ENCODE measurements at regions not wholly inside any gene's neighbourhood (a gene's known extent, or its start where the extent isn't known, plus 50 kb on each side); places are given as distances from the start of the nearest gene placed in this dataset.

DNA sequence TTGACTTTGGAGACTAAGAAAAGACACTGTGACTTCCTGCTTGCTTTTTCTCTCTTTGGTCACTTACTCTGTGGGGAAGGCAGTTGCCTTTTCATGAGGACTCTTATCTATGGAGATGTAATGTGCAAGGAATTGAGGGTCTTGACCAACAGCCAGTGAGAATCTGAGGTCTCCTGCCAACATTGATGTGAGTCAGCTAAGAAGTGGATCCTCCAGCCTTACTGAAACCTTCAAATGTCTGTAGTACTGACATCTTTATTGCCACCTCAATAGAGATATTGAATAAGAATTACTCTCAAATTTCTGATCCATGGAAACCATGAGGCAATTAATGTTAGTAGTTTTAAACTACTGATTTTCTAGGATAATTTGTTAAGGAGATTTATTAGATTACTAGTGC is 598.4 kb downstream of the ADGRL2 start:
- no peaks in the 10 kb centered on the region for H3K9me3 ChIP-seq
- no peaks in the 10 kb centered on the region for H3K4me1 ChIP-seq (ENCODE audit: insufficient read depth)
- H3K4me3 ChIP-seq, result no peak overlapping the region
- TF ChIP-seq, protein P1, sequence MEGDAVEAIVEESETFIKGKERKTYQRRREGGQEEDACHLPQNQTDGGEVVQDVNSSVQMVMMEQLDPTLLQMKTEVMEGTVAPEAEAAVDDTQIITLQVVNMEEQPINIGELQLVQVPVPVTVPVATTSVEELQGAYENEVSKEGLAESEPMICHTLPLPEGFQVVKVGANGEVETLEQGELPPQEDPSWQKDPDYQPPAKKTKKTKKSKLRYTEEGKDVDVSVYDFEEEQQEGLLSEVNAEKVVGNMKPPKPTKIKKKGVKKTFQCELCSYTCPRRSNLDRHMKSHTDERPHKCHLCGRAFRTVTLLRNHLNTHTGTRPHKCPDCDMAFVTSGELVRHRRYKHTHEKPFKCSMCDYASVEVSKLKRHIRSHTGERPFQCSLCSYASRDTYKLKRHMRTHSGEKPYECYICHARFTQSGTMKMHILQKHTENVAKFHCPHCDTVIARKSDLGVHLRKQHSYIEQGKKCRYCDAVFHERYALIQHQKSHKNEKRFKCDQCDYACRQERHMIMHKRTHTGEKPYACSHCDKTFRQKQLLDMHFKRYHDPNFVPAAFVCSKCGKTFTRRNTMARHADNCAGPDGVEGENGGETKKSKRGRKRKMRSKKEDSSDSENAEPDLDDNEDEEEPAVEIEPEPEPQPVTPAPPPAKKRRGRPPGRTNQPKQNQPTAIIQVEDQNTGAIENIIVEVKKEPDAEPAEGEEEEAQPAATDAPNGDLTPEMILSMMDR (IDR thresholded peaks at IDR 0.05), result no peak
- TF ChIP-seq POLR2A (IDR thresholded peaks at IDR 0.05) (no peak), EP300 (IDR thresholded peaks at IDR 0.05) (no peak)
- H3K27ac ChIP-seq, result no peak overlapping the region
- no peaks in the 10 kb centered on the region for H3K27me3 ChIP-seq
- DNase-seq, result no peak
- intact Hi-C loops (cut with DNase I), result no loop called here
- H3K36me3 ChIP-seq, result no peaks in the 10 kb centered on the region

DNA sequence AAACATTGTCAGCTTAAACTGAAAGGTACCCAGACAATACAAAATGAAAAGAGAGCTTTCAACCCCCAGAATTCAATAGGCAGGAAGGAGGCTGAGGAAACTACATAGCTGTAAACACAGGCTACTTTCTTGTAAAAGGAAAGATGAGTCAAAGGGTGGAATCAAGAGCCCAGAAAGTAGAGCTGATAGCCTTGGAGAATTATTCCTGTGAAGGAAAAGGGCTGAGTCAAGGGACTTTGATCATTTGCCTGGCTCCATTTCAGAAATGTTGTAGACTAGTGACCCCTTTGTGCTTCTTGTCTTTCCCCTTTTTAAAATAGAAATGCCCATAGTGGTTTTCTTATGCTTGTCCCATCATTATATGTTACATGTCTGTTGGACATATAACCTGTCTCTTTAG is 597.6 kb downstream of the ADGRL2 start:
- no peaks in the 10 kb centered on the region for H3K9me3 ChIP-seq
- H3K27me3 ChIP-seq, result no peaks in the 10 kb centered on the region
- H3K27ac ChIP-seq, result no peak overlapping the region
- H3K36me3 ChIP-seq, result no peaks in the 10 kb centered on the region
- no peak overlapping the region for H3K4me3 ChIP-seq
- no peaks in the 10 kb centered on the region for H3K4me1 ChIP-seq (ENCODE audit: insufficient read depth)
- intact Hi-C loops (cut with DNase I), result no loop called here
- TF ChIP-seq, protein P1 (IDR thresholded peaks at IDR 0.05), result no peak
- TF ChIP-seq EP300 (IDR thresholded peaks at IDR 0.05) (no peak), POLR2A (IDR thresholded peaks at IDR 0.05) (no peak)
- no peak for DNase-seq

DNA sequence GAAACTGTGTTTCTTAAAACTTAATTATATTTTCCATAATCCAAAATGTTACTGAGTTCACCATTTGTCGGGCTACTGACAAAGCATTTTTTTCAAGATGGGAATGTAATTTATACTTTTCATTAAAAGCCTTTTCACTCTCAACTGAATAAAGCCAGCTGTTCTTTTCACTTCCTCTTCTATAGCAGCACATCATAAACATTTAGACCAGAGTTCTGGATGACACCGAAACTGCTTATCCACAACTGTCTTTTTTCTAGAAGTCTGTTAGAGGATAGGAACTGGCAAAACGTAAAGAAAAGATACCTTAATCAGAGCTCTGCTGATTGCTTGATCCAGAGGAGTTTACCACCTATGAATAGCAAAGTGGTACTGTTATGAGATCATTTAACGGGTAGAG is 594.7 kb downstream of the ADGRL2 start:
- WGBS, 3 donors, result 59 to 69% (median 62%) methylated on average over 4 of the region's 4 CpGs
- no peak for DNase-seq
- TF ChIP-seq POLR2A (IDR thresholded peaks at IDR 0.05) (no peak), EP300 (IDR thresholded peaks at IDR 0.05) (no peak)
- TF ChIP-seq, protein P1 (IDR thresholded peaks at IDR 0.05), result no peak
- Histone ChIP-seq H3K9me3 (no peaks in the 10 kb centered on the region), H3K36me3 (no peaks in the 10 kb centered on the region), H3K27me3 (no peaks in the 10 kb centered on the region), H3K27ac (no peak overlapping the region), H3K4me1 (ENCODE audit: insufficient read depth) (no peaks in the 10 kb centered on the region), H3K4me3 (no peak overlapping the region)
- intact Hi-C loops (cut with DNase I), result no loop called here

DNA sequence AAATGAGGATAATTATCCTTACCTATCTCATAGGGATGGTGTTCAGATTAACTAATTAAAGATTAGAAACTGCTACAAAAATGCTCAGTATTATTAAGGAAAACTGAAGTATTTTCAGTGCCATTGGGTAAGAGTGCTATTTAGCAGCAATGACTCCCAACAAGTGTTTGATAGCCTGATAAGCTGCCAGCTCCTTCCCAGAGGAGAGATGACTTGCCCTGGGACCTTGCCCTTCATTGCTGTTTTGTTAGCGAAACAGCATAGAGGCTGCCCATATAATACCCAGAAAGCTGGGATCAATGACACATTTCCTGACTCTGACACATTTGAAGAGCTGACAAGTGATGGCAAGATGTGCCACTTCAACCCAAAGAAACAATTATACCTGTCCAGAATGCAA is 592.2 kb downstream of the ADGRL2 start:
- H3K27ac ChIP-seq, result no peak overlapping the region
- DNase-seq, result no peak
- intact Hi-C loops (cut with DNase I), result loop anchor here in 1 of 4 donors (5.0 kb wide), 1 partner anchor 1859 kb away; no protein-coding TSS in a partner anchor
- no peak for TF ChIP-seq EP300 (IDR thresholded peaks at IDR 0.05)
- TF ChIP-seq, protein P1 (IDR thresholded peaks at IDR 0.05), result no peak
- no peak for TF ChIP-seq POLR2A (IDR thresholded peaks at IDR 0.05)
- no peaks in the 10 kb centered on the region for H3K4me1 ChIP-seq (ENCODE audit: insufficient read depth)
- H3K4me3 ChIP-seq, result no peak overlapping the region
- no peaks in the 10 kb centered on the region for H3K9me3 ChIP-seq
- no peaks in the 10 kb centered on the region for H3K36me3 ChIP-seq
- no peaks in the 10 kb centered on the region for H3K27me3 ChIP-seq
- 86 to 98% (median 93%) methylated on average over 1 of the region's 1 CpG for WGBS, 3 donors

DNA sequence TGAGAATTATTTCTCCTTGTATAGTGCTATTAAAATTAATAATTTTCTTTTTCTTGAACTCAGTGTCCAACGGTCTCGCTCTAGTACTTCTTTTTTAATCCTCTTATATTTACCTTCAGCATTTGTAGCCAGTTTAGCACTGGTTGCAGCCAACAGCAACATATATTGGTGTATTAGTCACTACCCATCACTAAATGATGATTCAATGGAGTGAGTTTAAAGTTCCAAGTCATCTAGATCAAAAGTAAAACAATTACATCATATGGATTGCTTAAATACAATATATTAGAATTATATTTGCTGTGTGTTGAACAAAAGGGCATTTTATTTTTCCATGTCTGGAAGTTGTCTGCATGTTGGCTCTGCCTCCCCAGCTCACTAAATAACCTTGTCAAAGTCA is 591.8 kb downstream of the ADGRL2 start:
- intact Hi-C loops (cut with DNase I), result loop anchor here in 1 of 4 donors (5.0 kb wide), 1 partner anchor 1860 kb away; no protein-coding TSS in a partner anchor
- H3K36me3 ChIP-seq, result no peaks in the 10 kb centered on the region

More for the DNA sequence above, 591.8 kb downstream of the ADGRL2 start:
- Histone ChIP-seq H3K9me3 (no peaks in the 10 kb centered on the region), H3K4me3 (no peak overlapping the region), H3K27ac (no peak overlapping the region), H3K4me1 (ENCODE audit: insufficient read depth) (no peaks in the 10 kb centered on the region), H3K27me3 (no peaks in the 10 kb centered on the region)
- TF ChIP-seq POLR2A (IDR thresholded peaks at IDR 0.05) (no peak), EP300 (IDR thresholded peaks at IDR 0.05) (no peak)
- TF ChIP-seq, protein P1 (IDR thresholded peaks at IDR 0.05), result no peak
- 90 to 98% (median 96%) methylated on average over 2 of the region's 2 CpGs for WGBS, 3 donors
- DNase-seq, result no peak
